ENCODE measurements at regions not wholly inside any gene's neighbourhood (a gene's known extent, or its start where the extent isn't known, plus 50 kb on each side); places are given as distances from the start of the nearest gene placed in this dataset.

DNA sequence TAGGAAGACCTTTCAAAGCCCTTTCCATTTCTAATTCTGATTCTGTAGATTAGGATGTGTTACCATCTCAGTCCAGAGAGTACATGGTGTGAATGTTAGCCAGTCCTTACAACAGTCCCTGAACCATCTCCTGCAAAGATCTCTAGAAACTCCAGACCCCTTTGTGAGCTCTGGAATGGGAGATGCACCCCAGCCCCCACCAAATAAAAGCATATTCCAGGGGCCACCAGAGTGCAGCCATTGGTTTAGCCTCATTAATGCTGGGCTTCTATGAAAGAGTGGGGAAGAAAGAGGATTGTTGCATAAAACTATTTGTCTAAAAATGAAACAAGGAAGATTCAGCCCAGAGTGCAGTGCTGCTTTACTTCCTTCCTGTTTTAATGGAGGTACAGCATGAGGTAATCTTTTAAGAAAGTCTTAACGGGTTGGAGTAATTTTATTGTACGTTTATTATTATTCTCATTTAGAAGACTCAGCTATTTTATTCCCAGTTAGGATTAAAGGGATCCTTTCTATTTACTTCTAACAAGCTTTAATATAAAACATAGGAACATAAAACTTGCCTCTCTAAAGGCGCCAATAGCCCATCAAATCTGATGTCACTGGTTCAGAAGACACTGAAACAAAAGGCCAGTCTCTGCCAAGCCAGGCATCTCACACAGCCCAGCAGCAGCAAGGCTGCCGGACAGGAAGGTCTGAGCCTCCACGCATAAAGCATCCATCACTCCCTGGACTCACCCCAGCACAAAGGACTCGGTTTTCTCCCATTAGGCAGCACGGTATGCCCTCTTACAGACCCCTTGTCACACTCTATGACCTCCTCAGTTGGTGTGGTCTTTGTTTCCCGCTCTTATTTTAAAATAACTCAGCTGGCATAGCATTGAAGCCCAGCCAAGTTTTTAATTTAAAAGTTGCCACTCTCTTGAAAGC, 203.9 kb upstream of the BLID start:
- TF ChIP-seq CTCF (IDR thresholded peaks at IDR 0.05) (no peak), POLR2A (IDR thresholded peaks at IDR 0.05) (no peak)

Data from adrenal gland (tissue), 5 donors.